ENCODE measurements at regions not wholly inside any gene's neighbourhood (a gene's known extent, or its start where the extent isn't known, plus 50 kb on each side); places are given as distances from the start of the nearest gene placed in this dataset.

DNA sequence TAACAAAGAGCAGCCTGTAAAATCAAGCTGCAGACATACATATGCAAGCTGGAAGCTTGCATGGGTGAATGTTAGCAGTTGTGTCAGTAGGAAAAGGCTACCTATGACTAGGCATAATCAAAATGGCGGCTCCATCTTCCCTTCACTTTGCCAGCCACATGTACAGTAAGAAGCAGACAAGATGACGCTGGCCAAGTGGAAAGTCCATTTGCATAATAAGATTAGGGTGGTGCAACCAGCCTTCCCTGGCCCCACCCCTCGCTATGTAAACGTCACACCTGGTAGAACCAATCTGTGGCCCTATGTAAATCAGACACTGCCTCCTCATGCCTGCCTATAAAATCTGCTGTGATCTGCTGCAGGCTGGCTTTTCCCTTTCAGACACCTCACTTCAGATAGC, 171.9 kb upstream of the USP25 start:
- intact Hi-C loops (cut with micrococcal nuclease; ENCODE audit: unreplicated experiment) = no loop called here
- Histone ChIP-seq H3K27me3 (ENCODE audit: control insufficient read depth in 1 of 2, insufficient read depth in 2 of 2, low read length in 2 of 2) (no peaks in the 10 kb centered on the region; a peak in 2 of 5 replicates), H3K9ac (ENCODE audit: insufficient read depth, low read depth, low read length) (no peak overlapping the region), H3K9me3 (ENCODE audit: low read length) (no peaks in the 10 kb centered on the region), H3K79me2 (ENCODE audit: insufficient read depth, low read length) (no peaks in the 10 kb centered on the region), H2AFZ (ENCODE audit: low read length) (no peak overlapping the region), H3K4me2 (ENCODE audit: low read depth, low read length) (no peak overlapping the region), H3K4me1 (ENCODE audit: insufficient read depth, low read length) (no peaks in the 10 kb centered on the region), H4K20me1 (ENCODE audit: insufficient read depth, low read length) (no peaks in the 10 kb centered on the region), H3K27ac (ENCODE audit: extremely low read length, insufficient read depth, low read length) (no peak overlapping the region), H3K4me3 (replicated peaks in 1 of 3; ENCODE audit: insufficient read depth in 1 of 3, low read depth in 2 of 3, low read length in 3 of 3) (no peak overlapping the region), H3K36me3 (replicated peaks in 1 of 2; ENCODE audit: control insufficient read depth in 1 of 2, insufficient read depth in 2 of 2, low read length in 2 of 2) (no peaks in the 10 kb centered on the region)
- TF ChIP-seq ZSCAN31 (CRISPR knock-in tag; IDR thresholded peaks at IDR 0.05; ENCODE audit: low read depth) = no peak
- no peak for TF ChIP-seq ZFP41 (CRISPR knock-in tag; IDR thresholded peaks at IDR 0.05; ENCODE audit: borderline replicate concordance)
- TF ChIP-seq SRSF4 (IDR thresholded peaks at IDR 0.05; ENCODE audit: low read depth, low read length, poor library complexity, severe bottlenecking) = no peak
- TF ChIP-seq ZNF577 (CRISPR knock-in tag; IDR thresholded peaks at IDR 0.05; ENCODE audit: borderline replicate concordance, low read depth) = no peak
- ChIA-PET CTCF (ENCODE audit: low intra/inter-chr PET ratio, low total read pairs) (no interaction called here), POLR2A (no interaction called here)
- FAIRE-seq (no peak), DNase-seq (ENCODE audit: low spot score) (peak; percentile 1), ATAC-seq (no peak)
- in situ Hi-C loops (cut with HindIII; ENCODE audit: extremely low pct_ligation_motif_present, low pct_unique_long_range_greater_than_20kb) = no loop called here
- 9% methylated on average over 4 of the region's 4 CpGs for WGBS (ENCODE audit: low lambda C conversion rate)
- no TSS peak for BruUV-seq (replicated peaks)

DNA sequence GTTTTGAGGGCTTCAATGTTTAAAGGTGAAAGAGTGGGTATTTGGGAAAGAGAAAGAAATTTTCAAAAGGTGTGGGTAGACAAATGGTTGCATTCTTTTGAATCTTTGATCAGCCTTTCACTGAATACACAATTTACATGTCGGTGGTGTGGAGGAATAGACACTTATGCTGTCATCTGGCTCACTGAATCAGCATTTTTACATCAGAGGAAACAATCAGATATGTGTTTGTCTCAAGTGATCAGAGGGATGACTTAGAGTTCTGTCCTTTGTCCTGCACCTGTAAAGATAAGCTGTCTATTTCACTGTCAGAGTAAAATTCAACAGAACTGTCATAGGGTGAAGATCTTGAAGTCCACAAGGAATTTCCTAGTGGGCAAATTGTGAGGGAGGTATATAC, 170.9 kb upstream of the USP25 start:
- Histone ChIP-seq H3K36me3 (replicated peaks in 1 of 2; ENCODE audit: control insufficient read depth in 1 of 2, insufficient read depth in 2 of 2, low read length in 2 of 2) (no peaks in the 10 kb centered on the region), H4K20me1 (ENCODE audit: insufficient read depth, low read length) (no peaks in the 10 kb centered on the region), H3K27me3 (ENCODE audit: control insufficient read depth in 1 of 2, insufficient read depth in 2 of 2, low read length in 2 of 2) (no peaks in the 10 kb centered on the region; a peak in 2 of 5 replicates), H3K79me2 (ENCODE audit: insufficient read depth, low read length) (no peaks in the 10 kb centered on the region), H3K9ac (ENCODE audit: insufficient read depth, low read depth, low read length) (no peak overlapping the region), H3K27ac (ENCODE audit: extremely low read length, insufficient read depth, low read length) (no peak overlapping the region), H3K4me2 (ENCODE audit: low read depth, low read length) (no peak overlapping the region), H2AFZ (ENCODE audit: low read length) (no peak overlapping the region), H3K9me3 (ENCODE audit: low read length) (no peaks in the 10 kb centered on the region), H3K4me1 (ENCODE audit: insufficient read depth, low read length) (no peaks in the 10 kb centered on the region), H3K4me3 (replicated peaks in 1 of 3; ENCODE audit: insufficient read depth in 1 of 3, low read depth in 2 of 3, low read length in 3 of 3) (no peak overlapping the region)
- ATAC-seq (no peak), DNase-seq (ENCODE audit: low spot score) (no peak), FAIRE-seq (no peak)
- ChIA-PET CTCF (ENCODE audit: low intra/inter-chr PET ratio, low total read pairs) (no interaction called here), POLR2A (no interaction called here)
- 13% methylated on average over 1 of the region's 1 CpG for WGBS (ENCODE audit: low lambda C conversion rate)
- BruUV-seq (replicated peaks) = no TSS peak
- intact Hi-C loops (cut with micrococcal nuclease; ENCODE audit: unreplicated experiment) (no loop called here), in situ Hi-C loops (cut with HindIII; ENCODE audit: extremely low pct_ligation_motif_present, low pct_unique_long_range_greater_than_20kb) (no loop called here)
- TF ChIP-seq, protein P1, sequence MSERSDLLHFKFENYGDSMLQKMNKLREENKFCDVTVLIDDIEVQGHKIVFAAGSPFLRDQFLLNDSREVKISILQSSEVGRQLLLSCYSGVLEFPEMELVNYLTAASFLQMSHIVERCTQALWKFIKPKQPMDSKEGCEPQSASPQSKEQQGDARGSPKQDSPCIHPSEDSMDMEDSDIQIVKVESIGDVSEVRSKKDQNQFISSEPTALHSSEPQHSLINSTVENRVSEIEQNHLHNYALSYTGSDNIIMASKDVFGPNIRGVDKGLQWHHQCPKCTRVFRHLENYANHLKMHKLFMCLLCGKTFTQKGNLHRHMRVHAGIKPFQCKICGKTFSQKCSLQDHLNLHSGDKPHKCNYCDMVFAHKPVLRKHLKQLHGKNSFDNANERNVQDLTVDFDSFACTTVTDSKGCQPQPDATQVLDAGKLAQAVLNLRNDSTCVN (CRISPR knock-in tag; IDR thresholded peaks at IDR 0.05; ENCODE audit: borderline replicate concordance) = no peak
- peak; percentile 11 to 12; a peak in 1 of 4 replicates for TF ChIP-seq MAFK (conservative IDR thresholded peaks at IDR 0.05 in 1 of 2, IDR thresholded peaks at IDR 0.05 in 1 of 2; ENCODE audit: low read length in 2 of 2)
